WERI-Rb-1 (cell line): ENCODE measurements at regions not wholly inside any gene's neighbourhood (a gene's known extent, or its start where the extent isn't known, plus 50 kb on each side); places are given as distances from the start of the nearest gene placed in this dataset.

Experiments
- DNase-seq: peaks from one replicate; pipeline ENCODE4 v3.0.0-alpha.2; 2020
- H3K27ac ChIP-seq: fragments of 250-450 bp; sonication (Bioruptor Pico); 2 replicates; pipeline ENCODE4 v1.5.1; 2020; ENCODE audit warnings: mild to moderate bottlenecking, moderate library complexity
- H3K27me3 ChIP-seq: fragments of 250-450 bp; sonication (Bioruptor Pico); 2 replicates; pipeline ENCODE4 v1.5.1; 2021; ENCODE audit warnings: mild to moderate bottlenecking, low read depth, moderate library complexity; ENCODE audit not compliant: insufficient read depth, severe bottlenecking
- H3K36me3 ChIP-seq: fragments of 250-450 bp; sonication (Bioruptor Pico); 2 replicates; pipeline ENCODE4 v1.5.1; 2020; ENCODE audit warnings: mild to moderate bottlenecking, moderate library complexity
- H3K4me3 ChIP-seq: 2 replicates; pipeline ENCODE4 v1.5.1; 2011; ENCODE audit warnings: low read depth, mild to moderate bottlenecking, control low read depth, low read length
- H3K9me3 ChIP-seq: fragments of 250-450 bp; sonication (Bioruptor Pico); 2 replicates; pipeline ENCODE4 v1.5.1; 2021; ENCODE audit warnings: mild to moderate bottlenecking, moderate library complexity; ENCODE audit not compliant: severe bottlenecking
- TF ChIP-seq, protein P1 (sequence below): IDR thresholded peaks from 2 replicates; pipeline ENCODE4 v1.5.1; 2011; ENCODE audit warnings: low read depth, mild to moderate bottlenecking, control low read depth, inconsistent platforms, low read length

DNA sequence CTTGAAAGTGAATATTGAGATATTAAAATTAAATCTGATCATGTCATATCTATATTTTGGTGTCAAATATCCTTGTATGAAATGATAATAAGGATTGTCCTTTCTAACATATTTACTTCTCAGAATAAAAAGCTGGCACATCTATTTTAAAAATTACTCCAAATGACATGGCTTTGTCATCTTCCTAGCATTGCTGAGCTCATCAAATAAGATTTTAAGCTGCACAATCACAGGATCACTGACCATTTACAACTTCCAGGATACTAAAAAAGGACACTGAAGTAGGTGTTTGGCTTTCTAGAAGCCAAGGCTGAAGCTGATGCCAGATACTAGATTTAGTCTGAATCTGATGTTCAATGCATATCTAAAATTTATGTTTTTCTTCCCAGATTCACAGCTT, 351.1 kb downstream of the BMP4 start:
- H3K36me3 ChIP-seq = no peaks in the 10 kb centered on the region
- H3K4me3 ChIP-seq = no peak overlapping the region
- no peaks in the 10 kb centered on the region for H3K9me3 ChIP-seq
- DNase-seq = no peak
- H3K27ac ChIP-seq = no peak overlapping the region
- H3K27me3 ChIP-seq = peaks cover 53% of the 10 kb centered on the region
- TF ChIP-seq, protein P1, sequence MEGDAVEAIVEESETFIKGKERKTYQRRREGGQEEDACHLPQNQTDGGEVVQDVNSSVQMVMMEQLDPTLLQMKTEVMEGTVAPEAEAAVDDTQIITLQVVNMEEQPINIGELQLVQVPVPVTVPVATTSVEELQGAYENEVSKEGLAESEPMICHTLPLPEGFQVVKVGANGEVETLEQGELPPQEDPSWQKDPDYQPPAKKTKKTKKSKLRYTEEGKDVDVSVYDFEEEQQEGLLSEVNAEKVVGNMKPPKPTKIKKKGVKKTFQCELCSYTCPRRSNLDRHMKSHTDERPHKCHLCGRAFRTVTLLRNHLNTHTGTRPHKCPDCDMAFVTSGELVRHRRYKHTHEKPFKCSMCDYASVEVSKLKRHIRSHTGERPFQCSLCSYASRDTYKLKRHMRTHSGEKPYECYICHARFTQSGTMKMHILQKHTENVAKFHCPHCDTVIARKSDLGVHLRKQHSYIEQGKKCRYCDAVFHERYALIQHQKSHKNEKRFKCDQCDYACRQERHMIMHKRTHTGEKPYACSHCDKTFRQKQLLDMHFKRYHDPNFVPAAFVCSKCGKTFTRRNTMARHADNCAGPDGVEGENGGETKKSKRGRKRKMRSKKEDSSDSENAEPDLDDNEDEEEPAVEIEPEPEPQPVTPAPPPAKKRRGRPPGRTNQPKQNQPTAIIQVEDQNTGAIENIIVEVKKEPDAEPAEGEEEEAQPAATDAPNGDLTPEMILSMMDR = no peak

DNA sequence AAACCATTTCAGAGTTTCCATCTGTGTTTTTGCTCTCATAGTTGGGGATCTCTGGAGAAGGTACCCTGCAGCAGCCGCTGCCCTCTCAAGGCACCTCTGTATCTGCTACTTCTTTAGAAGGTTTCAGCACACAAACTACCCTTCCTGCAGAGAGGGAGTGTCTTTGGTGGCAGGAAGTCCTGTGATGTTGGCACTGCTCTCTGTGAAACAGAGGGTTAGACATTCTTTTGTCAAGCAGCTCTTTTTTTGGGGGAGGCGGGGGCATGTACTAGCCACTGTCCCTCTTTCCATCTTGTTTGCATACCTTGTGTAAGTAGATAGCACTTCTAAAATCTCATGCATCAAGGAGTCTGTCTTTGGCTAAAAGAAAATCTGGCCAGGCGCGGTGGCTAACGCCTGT, 352.6 kb downstream of the BMP4 start:
- peaks cover 44% of the 10 kb centered on the region for H3K27me3 ChIP-seq
- no peak overlapping the region for H3K4me3 ChIP-seq
- H3K9me3 ChIP-seq = no peaks in the 10 kb centered on the region
- TF ChIP-seq, protein P1 = no peak
- H3K27ac ChIP-seq = no peak overlapping the region
- no peak for DNase-seq
- no peaks in the 10 kb centered on the region for H3K36me3 ChIP-seq

DNA sequence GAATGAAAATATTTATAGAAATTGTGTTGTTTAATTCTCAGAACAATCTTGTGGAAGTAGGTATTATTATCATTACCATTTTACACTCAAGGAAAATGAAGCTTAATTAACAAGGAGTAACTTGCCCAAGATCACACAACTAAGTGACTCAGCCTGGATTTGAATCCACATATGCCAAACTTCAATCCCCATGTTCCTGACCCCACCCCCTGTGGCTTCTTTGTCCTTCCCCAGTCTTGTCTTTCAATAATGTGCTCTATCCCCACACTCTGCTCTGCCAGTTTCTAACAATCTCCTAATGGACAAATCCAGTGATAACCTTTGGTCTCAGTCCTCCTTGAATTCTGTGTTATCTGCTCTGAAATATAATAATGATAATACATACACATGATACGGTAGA, 355.2 kb downstream of the BMP4 start:
- Histone ChIP-seq H3K27me3 (peaks cover 50% of the 10 kb centered on the region), H3K27ac (no peak overlapping the region), H3K4me3 (no peak overlapping the region), H3K9me3 (no peaks in the 10 kb centered on the region), H3K36me3 (no peaks in the 10 kb centered on the region)
- no peak for DNase-seq
- TF ChIP-seq, protein P1 = no peak

DNA sequence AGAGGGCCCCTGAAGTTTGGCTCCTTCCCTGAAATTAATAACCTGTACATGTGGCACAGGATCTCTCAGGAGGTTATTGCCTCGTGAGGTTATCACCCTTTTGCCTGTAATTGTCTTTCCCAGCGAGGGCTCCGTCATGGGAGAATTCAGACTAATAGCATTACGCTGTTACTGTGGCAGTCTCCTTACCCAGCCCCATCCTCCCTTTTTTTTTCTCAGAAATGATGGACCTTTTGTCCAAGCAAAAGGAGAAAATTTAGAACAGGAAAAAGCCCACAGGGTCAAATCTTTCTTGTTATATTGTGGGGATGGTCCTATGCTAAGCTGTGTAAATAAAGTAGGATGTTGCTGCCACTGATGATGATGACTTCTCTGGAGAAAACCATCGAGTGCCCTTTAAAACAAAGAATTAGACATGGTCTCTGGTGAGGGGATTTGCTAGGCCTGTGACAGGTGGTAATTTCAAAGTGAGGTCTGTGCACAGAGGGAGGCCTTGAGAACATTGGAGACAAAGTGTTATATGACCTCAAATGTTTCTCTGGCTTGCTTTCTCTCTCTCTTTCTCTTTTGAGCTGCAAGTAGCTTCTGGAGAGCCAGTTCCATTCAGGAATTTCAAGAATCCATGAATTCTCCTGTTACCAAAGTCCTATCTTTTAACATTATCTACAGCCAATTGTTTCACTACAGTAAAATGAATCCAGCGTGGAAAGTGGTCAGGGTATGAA, 357.2 kb downstream of the BMP4 start:
- Histone ChIP-seq H3K27me3 (peaks cover 37% of the 10 kb centered on the region), H3K36me3 (no peaks in the 10 kb centered on the region), H3K27ac (no peak overlapping the region), H3K9me3 (no peaks in the 10 kb centered on the region), H3K4me3 (no peak overlapping the region)
- TF ChIP-seq, protein P1 = no peak
- DNase-seq = no peak

DNA sequence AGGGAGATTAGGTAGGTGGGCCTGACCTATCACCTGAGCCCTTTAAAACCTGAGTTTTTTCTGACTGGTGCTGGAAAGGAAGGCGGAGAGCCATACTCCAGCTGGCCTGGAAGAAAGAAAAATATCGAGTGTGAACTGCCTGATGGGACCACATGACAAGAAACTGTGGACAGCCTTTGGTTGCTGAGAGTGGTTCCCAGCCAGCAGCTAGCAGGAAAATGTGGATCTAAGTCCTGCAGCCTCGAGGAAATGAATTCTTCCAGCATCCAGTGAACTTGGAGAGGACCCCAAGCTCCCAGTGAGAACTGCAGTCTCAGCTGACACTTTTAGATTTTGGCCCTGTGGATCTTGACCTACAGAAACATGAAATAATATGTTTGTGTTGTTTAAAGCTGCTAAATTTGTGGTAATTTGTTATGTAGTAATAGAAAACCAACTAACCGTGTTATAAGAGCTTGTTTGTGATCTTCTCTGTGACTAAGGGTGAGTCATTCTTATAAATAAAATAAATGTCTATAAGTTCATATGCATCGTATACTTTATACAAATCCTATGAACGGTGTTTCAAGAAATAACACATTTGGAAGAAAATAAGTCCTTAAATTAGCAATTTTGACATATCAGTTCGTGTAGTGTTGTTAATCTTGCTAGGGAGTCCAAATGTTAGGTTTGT, 359.6 kb downstream of the BMP4 start:
- no peak for DNase-seq
- no peaks in the 10 kb centered on the region for H3K36me3 ChIP-seq

More for the DNA sequence above, 359.6 kb downstream of the BMP4 start:
- TF ChIP-seq, protein P1 = no peak
- Histone ChIP-seq H3K9me3 (no peaks in the 10 kb centered on the region), H3K27ac (no peak overlapping the region), H3K27me3 (peaks cover 26% of the 10 kb centered on the region), H3K4me3 (no peak overlapping the region)
